OCI-LY3 (cell line): ENCODE measurements at regions not wholly inside any gene's neighbourhood (a gene's known extent, or its start where the extent isn't known, plus 50 kb on each side); places are given as distances from the start of the nearest gene placed in this dataset.

Experiments
- H2AFZ ChIP-seq: fragments of 200-600, 300-600 bp; shearing (Covaris generic); 2 replicates; pipeline ENCODE4 v1.6.0; 2014; ENCODE audit warnings: antibody characterized with exemption, low read depth, low read length
- H3K27ac ChIP-seq: fragments of 200-600, 300-600 bp; sonication (generic); 2 replicates; pipeline ENCODE4 v1.5.1; 2014; ENCODE audit warnings: mild to moderate bottlenecking, low read length, moderate library complexity, mixed read lengths
- H3K27me3 ChIP-seq: fragments of 200-600, 300-600 bp; sonication (generic); 2 replicates; pipeline ENCODE4 v1.6.1; 2014; ENCODE audit warnings: low read depth, low read length, mixed read lengths
- H3K36me3 ChIP-seq: fragments of 200-600, 300-600 bp; sonication (generic); replicated peaks from 2 replicates; pipeline ENCODE3; 2014; ENCODE audit warnings: low read depth, low read length, mixed read lengths
- H3K4me1 ChIP-seq: fragments of 300-600, 200-600 bp; sonication (generic); 2 replicates; pipeline ENCODE4 v1.6.1; 2014; ENCODE audit warnings: low read length, mixed read lengths
- H3K4me2 ChIP-seq: fragments of 200-600, 300-600 bp; sonication (generic); 2 replicates; pipeline ENCODE4 v1.6.1; 2014; ENCODE audit warnings: low read length, mixed read lengths
- H3K4me3 ChIP-seq: fragments of 300-600, 200-600 bp; sonication (generic); 2 replicates; pipeline ENCODE4 v1.5.1; 2014; ENCODE audit warnings: antibody characterized with exemption, mild to moderate bottlenecking, low read length, moderate library complexity
- H3K79me2 ChIP-seq: fragments of 300-600, 200-600 bp; shearing (Covaris generic); 2 replicates; pipeline ENCODE4 v1.6.1; 2014; ENCODE audit warnings: mild to moderate bottlenecking, low read length, mixed read lengths
- H3K9ac ChIP-seq: fragments of 300-600, 200-600 bp; shearing (Covaris generic); 2 replicates; pipeline ENCODE4 v1.6.0; 2014; ENCODE audit warnings: mild to moderate bottlenecking, low read length, moderate library complexity
- H3K9me3 ChIP-seq: fragments of 200-600, 300-600 bp; shearing (Covaris generic); 2 replicates; pipeline ENCODE4 v1.6.1; 2014; ENCODE audit warnings: low read length, mixed read lengths; ENCODE audit not compliant: insufficient read depth
- H4K20me1 ChIP-seq: fragments of 200-600, 300-600 bp; sonication (generic); 2 replicates; pipeline ENCODE4 v1.6.1; 2016; ENCODE audit warnings: low read length, mixed read lengths; ENCODE audit not compliant: insufficient read depth
- EZH2phosphoT487 ChIP-seq: fragments of 200-600 bp; shearing (Covaris generic); IDR thresholded peaks from 2 replicates; pipeline ENCODE4 v1.6.1; 2018; ENCODE audit warnings: antibody characterized with exemption, mixed run types, low read depth
- TF ChIP-seq, protein P1 (sequence below): fragments of 200-600, 300-600 bp; sonication (generic); IDR thresholded peaks from 2 replicates; pipeline ENCODE4 v1.5.1; 2014; ENCODE audit warnings: antibody characterized with exemption, low read length, low read depth

DNA sequence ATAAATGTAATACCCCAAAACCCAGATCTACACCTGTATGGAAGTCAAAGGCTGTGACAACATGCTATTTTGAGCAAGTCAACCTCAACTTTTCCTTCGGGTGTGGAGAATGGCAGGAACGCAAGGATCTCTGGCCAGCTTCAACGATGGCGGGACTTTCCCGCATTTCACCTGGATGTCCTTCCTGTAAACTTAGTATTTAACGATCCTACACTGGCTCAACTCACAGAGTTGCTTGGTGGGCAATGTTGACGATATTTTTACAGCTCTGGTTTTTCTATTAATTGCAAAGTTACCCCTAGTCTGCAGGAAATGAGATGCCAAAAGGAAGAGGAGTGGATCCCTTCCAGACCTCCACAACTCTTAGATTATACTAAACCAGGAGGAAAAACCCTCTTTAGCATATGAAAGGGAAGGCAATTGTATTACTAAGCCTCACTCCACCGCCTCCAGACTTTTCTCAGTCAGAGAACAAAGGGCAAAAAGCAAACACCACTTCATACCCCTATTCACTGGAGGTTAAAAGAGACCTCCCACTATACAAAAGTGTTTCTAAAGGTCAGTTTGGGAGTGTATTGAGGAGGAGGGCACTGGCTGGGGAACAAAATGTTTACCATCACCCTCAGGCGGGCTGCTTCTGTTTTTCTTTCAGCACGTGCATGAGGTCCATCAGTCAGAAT is 56.5 kb upstream of the ACVR1 start:
- H3K9me3 ChIP-seq = no peaks in the 10 kb centered on the region
- no peak overlapping the region for H3K4me2 ChIP-seq
- no peaks in the 10 kb centered on the region for H3K79me2 ChIP-seq
- TF ChIP-seq EZH2phosphoT487 = no peak
- TF ChIP-seq, protein P1, sequence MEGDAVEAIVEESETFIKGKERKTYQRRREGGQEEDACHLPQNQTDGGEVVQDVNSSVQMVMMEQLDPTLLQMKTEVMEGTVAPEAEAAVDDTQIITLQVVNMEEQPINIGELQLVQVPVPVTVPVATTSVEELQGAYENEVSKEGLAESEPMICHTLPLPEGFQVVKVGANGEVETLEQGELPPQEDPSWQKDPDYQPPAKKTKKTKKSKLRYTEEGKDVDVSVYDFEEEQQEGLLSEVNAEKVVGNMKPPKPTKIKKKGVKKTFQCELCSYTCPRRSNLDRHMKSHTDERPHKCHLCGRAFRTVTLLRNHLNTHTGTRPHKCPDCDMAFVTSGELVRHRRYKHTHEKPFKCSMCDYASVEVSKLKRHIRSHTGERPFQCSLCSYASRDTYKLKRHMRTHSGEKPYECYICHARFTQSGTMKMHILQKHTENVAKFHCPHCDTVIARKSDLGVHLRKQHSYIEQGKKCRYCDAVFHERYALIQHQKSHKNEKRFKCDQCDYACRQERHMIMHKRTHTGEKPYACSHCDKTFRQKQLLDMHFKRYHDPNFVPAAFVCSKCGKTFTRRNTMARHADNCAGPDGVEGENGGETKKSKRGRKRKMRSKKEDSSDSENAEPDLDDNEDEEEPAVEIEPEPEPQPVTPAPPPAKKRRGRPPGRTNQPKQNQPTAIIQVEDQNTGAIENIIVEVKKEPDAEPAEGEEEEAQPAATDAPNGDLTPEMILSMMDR = no peak
- H3K9ac ChIP-seq = no peak overlapping the region
- H4K20me1 ChIP-seq = no peaks in the 10 kb centered on the region
- no peaks in the 10 kb centered on the region for H3K27me3 ChIP-seq
- no peak overlapping the region for H3K27ac ChIP-seq
- H3K36me3 ChIP-seq = no peaks in the 10 kb centered on the region
- H3K4me1 ChIP-seq = no peaks in the 10 kb centered on the region
- no peak overlapping the region for H3K4me3 ChIP-seq
- no peak overlapping the region for H2AFZ ChIP-seq

DNA sequence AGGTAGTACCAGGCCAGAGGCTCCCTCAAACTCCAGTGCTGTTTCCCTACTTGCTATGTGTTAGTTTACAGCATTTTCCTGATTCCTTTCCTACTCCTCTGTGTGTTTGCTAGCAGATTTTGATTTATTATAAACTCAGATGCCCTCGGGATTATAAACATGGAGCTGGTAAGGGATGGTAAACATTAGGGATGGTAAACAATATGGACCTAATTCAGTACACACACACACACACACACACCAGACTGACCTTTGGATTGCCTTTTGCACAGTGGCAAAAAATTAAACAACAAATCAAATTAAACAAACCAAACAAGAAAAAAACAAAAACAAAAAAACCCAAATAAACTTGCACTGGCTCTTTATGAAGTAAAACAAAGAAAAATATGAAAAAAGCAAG is 55.4 kb upstream of the ACVR1 start:
- H3K27ac ChIP-seq = no peak overlapping the region
- no peak overlapping the region for H3K4me2 ChIP-seq
- TF ChIP-seq, protein P1 = no peak
- no peak for TF ChIP-seq EZH2phosphoT487
- H3K27me3 ChIP-seq = no peaks in the 10 kb centered on the region
- no peak overlapping the region for H3K4me3 ChIP-seq
- no peaks in the 10 kb centered on the region for H3K4me1 ChIP-seq
- no peak overlapping the region for H3K9ac ChIP-seq
- H3K9me3 ChIP-seq = no peaks in the 10 kb centered on the region
- no peak overlapping the region for H2AFZ ChIP-seq
- H3K79me2 ChIP-seq = no peaks in the 10 kb centered on the region
- no peaks in the 10 kb centered on the region for H4K20me1 ChIP-seq
- H3K36me3 ChIP-seq = no peaks in the 10 kb centered on the region

DNA sequence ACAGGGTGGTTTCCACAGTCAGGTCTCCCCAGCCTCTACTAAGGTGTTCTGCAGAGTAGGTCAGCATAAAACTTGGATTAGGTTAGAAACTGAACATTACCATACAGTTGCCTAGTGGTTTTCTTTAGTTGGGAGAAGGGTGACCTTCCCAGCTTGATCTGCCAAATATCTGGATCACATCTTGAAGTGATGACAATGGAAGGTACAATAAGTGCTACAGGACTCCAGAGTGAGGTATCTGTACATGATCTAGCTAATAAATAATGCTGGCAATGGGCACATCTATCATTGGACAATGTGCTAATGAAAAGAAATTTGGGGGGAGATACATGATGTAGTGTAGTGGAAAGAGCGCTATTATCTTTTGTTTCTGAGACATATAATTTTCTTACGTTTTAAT is 54.6 kb upstream of the ACVR1 start:
- no peak for TF ChIP-seq EZH2phosphoT487
- TF ChIP-seq, protein P1 = no peak
- H3K4me1 ChIP-seq = no peaks in the 10 kb centered on the region
- H3K79me2 ChIP-seq = no peaks in the 10 kb centered on the region
- H3K4me3 ChIP-seq = no peak overlapping the region
- no peaks in the 10 kb centered on the region for H3K9me3 ChIP-seq
- H3K9ac ChIP-seq = no peak overlapping the region
- H4K20me1 ChIP-seq = no peaks in the 10 kb centered on the region
- no peak overlapping the region for H3K27ac ChIP-seq
- no peaks in the 10 kb centered on the region for H3K27me3 ChIP-seq
- H3K36me3 ChIP-seq = no peaks in the 10 kb centered on the region
- H3K4me2 ChIP-seq = no peak overlapping the region
- no peak overlapping the region for H2AFZ ChIP-seq

DNA sequence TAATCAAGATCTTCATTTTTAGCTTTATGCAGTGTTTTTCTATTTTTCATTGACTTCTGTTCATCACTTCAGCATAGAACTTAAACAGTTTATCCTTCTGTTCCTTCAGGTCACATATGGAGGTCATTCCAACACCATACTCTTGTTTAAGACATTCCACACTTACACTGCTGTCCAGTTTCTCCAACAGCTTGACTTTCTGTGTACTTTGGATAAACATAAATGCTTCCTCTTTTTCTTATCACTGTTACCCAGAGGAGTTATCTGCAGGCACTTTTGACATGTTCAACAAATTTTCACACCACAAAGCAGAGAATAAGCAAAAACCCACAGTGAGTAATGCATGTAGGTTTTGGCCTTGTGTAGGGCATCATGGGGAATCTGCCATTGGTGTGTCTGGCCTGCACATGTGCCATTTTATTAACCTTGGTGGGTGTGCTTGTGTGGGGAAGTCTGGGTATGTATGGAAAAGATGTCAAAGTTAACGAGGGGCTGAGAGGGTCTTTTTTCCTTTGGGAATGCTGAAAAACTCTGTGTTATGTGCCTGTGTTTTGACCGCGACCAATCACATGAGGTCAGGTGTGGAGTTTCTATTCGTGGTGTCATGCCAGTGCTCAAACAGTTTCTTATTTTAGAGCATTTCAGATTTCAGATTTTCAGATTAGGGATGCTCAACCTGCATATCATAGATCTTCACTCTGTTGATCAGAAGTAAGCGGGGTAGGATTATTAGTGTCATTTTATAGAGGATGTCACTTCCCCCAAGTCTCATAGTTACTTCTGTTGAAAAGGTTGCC is 53.9 kb upstream of the ACVR1 start:
- Histone ChIP-seq H3K79me2 (no peaks in the 10 kb centered on the region), H3K36me3 (no peaks in the 10 kb centered on the region), H4K20me1 (no peaks in the 10 kb centered on the region), H3K4me1 (no peaks in the 10 kb centered on the region), H3K9me3 (no peaks in the 10 kb centered on the region), H2AFZ (no peak overlapping the region), H3K27ac (no peak overlapping the region), H3K9ac (no peak overlapping the region), H3K4me2 (no peak overlapping the region), H3K27me3 (no peaks in the 10 kb centered on the region), H3K4me3 (no peak overlapping the region)
- TF ChIP-seq, protein P1 = no peak
- TF ChIP-seq EZH2phosphoT487 = no peak
